Loucy (cell line): ENCODE measurements at regions not wholly inside any gene's neighbourhood (a gene's known extent, or its start where the extent isn't known, plus 50 kb on each side); places are given as distances from the start of the nearest gene placed in this dataset.

Experiments used
- H2AFZ ChIP-seq: fragments of 200-600 bp; sonication (generic); 2 replicates; pipeline ENCODE4 v1.6.0; 2016; ENCODE audit warnings: antibody characterized with exemption, mild to moderate bottlenecking, low read length, moderate library complexity
- H3F3A ChIP-seq: fragments of 200-600 bp; 2 replicates; pipeline ENCODE4 v1.6.0; 2016; ENCODE audit warnings: antibody characterized with exemption, low read depth, mild to moderate bottlenecking
- H3K27me3 ChIP-seq: fragments of 200-600 bp; sonication (generic); 2 replicates; pipeline ENCODE4 v1.6.1; 2014; ENCODE audit warnings: low read length, mild to moderate bottlenecking; ENCODE audit not compliant: insufficient read depth, poor library complexity, severe bottlenecking
- H3K36me3 ChIP-seq: fragments of 200-600 bp; sonication (generic); 2 replicates; pipeline ENCODE4 v1.6.1; 2016; ENCODE audit warnings: low read length; ENCODE audit not compliant: insufficient read depth
- H3K4me1 ChIP-seq: fragments of 200-600 bp; sonication (generic); 2 replicates; pipeline ENCODE4 v1.5.1; 2014; ENCODE audit warnings: low read length, mild to moderate bottlenecking; ENCODE audit not compliant: insufficient read depth, poor library complexity, severe bottlenecking
- H3K4me2 ChIP-seq: fragments of 200-600 bp; sonication (generic); 2 replicates; pipeline ENCODE4 v1.6.0; 2014; ENCODE audit warnings: antibody characterized with exemption, low read length, low read depth, mild to moderate bottlenecking; ENCODE audit not compliant: poor library complexity, severe bottlenecking
- H3K4me3 ChIP-seq: fragments of 200-600 bp; sonication (generic); 2 replicates; pipeline ENCODE4 v1.5.1; 2014; ENCODE audit warnings: low read length, mild to moderate bottlenecking, mixed read lengths; ENCODE audit not compliant: poor library complexity, severe bottlenecking
- H3K79me2 ChIP-seq: fragments of 200-600 bp; sonication (generic); 2 replicates; pipeline ENCODE4 v1.6.1; 2014; ENCODE audit warnings: low read length; ENCODE audit not compliant: insufficient read depth
- H3K9ac ChIP-seq: fragments of 200-600 bp; sonication (generic); 2 replicates; pipeline ENCODE4 v1.6.0; 2014; ENCODE audit warnings: mild to moderate bottlenecking, low read depth, low read length, moderate library complexity; ENCODE audit not compliant: poor library complexity, severe bottlenecking
- H3K9me2 ChIP-seq: fragments of 200-600 bp; sonication (generic); replicated peaks from 2 replicates; pipeline ENCODE4 v1.6.1; 2016; ENCODE audit warnings: low read depth, low read length, mixed read lengths
- H3K9me3 ChIP-seq: fragments of 200-600 bp; sonication (generic); 2 replicates; pipeline ENCODE4 v1.6.1; 2014; ENCODE audit warnings: mild to moderate bottlenecking, antibody characterized with exemption, low read length, low read depth; ENCODE audit not compliant: insufficient read depth
- H4K20me1 ChIP-seq: fragments of 200-600 bp; sonication (generic); 2 replicates; pipeline ENCODE4 v1.6.0; 2014; ENCODE audit warnings: antibody characterized with exemption, low read length, mild to moderate bottlenecking; ENCODE audit not compliant: insufficient read depth, poor library complexity, severe bottlenecking
- EZH2phosphoT487 ChIP-seq: fragments of 200-600 bp; IDR thresholded peaks from 2 replicates; pipeline ENCODE4 v1.6.1; 2018; ENCODE audit warnings: antibody characterized with exemption, mild to moderate bottlenecking, moderate library complexity, borderline replicate concordance
- TF ChIP-seq, protein P1 (sequence below): fragments of 200-600 bp; sonication (generic); conservative IDR thresholded peaks from 2 replicates; pipeline ENCODE4 v1.5.1; 2014; ENCODE audit warnings: mild to moderate bottlenecking, antibody characterized with exemption, low read length

DNA sequence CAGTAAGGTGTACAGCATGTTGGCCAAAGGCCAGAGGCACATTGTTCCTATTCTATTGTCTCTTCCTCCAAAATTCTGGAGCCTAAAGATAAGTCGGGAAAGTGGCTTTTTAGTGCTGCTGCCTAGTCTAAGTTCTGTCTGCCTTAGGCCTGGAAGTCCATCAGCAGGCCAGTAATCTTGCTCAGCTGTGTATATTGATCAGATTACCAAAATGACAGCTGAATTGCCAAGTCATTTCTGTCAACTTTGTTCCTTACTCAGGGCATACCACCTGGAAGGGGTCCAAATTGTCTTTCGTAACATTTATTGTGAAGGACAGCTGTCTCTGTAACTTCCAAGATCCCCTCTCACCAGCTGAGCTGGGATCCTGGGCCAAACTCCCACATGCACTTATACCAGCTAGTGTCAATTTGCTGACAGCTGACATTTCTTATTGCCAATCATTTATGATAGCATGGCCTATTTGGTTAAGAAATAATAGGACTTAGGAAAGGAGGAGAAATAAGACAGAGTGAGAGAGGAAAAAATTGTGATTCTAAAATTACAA, 116.8 kb upstream of the FSHR start:
- H3F3A ChIP-seq, result no peaks in the 10 kb centered on the region
- H3K4me2 ChIP-seq, result no peak overlapping the region
- TF ChIP-seq, protein P1, sequence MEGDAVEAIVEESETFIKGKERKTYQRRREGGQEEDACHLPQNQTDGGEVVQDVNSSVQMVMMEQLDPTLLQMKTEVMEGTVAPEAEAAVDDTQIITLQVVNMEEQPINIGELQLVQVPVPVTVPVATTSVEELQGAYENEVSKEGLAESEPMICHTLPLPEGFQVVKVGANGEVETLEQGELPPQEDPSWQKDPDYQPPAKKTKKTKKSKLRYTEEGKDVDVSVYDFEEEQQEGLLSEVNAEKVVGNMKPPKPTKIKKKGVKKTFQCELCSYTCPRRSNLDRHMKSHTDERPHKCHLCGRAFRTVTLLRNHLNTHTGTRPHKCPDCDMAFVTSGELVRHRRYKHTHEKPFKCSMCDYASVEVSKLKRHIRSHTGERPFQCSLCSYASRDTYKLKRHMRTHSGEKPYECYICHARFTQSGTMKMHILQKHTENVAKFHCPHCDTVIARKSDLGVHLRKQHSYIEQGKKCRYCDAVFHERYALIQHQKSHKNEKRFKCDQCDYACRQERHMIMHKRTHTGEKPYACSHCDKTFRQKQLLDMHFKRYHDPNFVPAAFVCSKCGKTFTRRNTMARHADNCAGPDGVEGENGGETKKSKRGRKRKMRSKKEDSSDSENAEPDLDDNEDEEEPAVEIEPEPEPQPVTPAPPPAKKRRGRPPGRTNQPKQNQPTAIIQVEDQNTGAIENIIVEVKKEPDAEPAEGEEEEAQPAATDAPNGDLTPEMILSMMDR, result no peak
- no peak for TF ChIP-seq EZH2phosphoT487
- no peaks in the 10 kb centered on the region for H4K20me1 ChIP-seq
- H3K36me3 ChIP-seq, result no peaks in the 10 kb centered on the region
- H3K79me2 ChIP-seq, result no peaks in the 10 kb centered on the region
- no peaks in the 10 kb centered on the region for H3K4me1 ChIP-seq
- H2AFZ ChIP-seq, result no peak overlapping the region
- H3K9ac ChIP-seq, result no peak overlapping the region
- H3K9me2 ChIP-seq, result no peaks in the 10 kb centered on the region
- no peak overlapping the region for H3K4me3 ChIP-seq
- no peaks in the 10 kb centered on the region for H3K27me3 ChIP-seq
- H3K9me3 ChIP-seq, result no peaks in the 10 kb centered on the region

DNA sequence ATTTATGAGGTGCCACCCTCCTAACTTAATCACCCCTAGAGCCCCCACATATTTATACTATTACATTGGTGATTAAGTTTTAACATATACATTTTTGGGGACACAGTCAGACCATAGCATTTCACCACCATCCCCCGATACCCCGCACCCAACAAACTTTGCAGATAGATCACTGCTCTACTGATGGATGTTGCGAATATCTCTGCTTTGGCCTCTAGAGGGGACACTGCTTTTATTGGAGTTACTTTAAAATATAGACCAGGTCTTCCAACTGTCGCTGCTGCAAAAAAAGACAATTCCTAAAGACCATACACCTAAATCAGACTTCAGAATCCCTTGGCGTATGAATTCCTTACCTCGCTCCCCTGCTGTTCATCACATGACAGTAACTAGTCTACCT, 115.8 kb upstream of the FSHR start:
- H3K4me2 ChIP-seq, result no peak overlapping the region
- no peaks in the 10 kb centered on the region for H3K36me3 ChIP-seq
- no peaks in the 10 kb centered on the region for H3K9me3 ChIP-seq
- H3K4me3 ChIP-seq, result no peak overlapping the region
- H3F3A ChIP-seq, result no peaks in the 10 kb centered on the region
- H3K9me2 ChIP-seq, result no peaks in the 10 kb centered on the region
- no peaks in the 10 kb centered on the region for H4K20me1 ChIP-seq
- H3K79me2 ChIP-seq, result no peaks in the 10 kb centered on the region
- TF ChIP-seq, protein P1, result no peak
- no peak for TF ChIP-seq EZH2phosphoT487
- H2AFZ ChIP-seq, result no peak overlapping the region
- no peaks in the 10 kb centered on the region for H3K27me3 ChIP-seq
- H3K9ac ChIP-seq, result no peak overlapping the region
- no peaks in the 10 kb centered on the region for H3K4me1 ChIP-seq

DNA sequence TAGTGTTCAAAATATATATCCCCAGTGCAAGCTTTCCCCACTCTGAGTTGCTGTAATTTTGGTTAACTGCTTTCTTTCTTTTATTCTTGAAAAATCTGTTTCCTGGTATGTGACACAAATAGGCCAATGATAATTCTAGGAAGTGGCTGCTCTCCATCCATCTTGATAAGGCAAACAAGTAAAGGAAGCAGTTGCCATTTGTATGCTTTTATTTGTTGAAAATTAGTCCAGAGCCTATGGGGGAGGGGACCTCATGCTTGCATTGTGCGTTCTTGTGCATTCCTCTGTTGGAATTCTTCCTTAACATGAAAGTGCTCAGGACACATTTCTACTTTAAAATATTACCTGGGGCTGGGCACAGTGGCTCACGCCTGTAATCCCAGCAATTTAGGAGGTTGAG, 111.2 kb upstream of the FSHR start:
- Histone ChIP-seq H3K36me3 (no peaks in the 10 kb centered on the region), H3K4me1 (no peaks in the 10 kb centered on the region), H3K9ac (no peak overlapping the region), H4K20me1 (no peaks in the 10 kb centered on the region), H2AFZ (no peak overlapping the region), H3K4me3 (no peak overlapping the region), H3K79me2 (no peaks in the 10 kb centered on the region), H3F3A (no peaks in the 10 kb centered on the region), H3K9me2 (no peaks in the 10 kb centered on the region), H3K4me2 (no peak overlapping the region), H3K27me3 (no peaks in the 10 kb centered on the region), H3K9me3 (no peaks in the 10 kb centered on the region)
- no peak for TF ChIP-seq EZH2phosphoT487
- TF ChIP-seq, protein P1, result no peak
